ENCODE measurements at regions not wholly inside any gene's neighbourhood (a gene's known extent, or its start where the extent isn't known, plus 50 kb on each side); places are given as distances from the start of the nearest gene placed in this dataset.
"Not testable (repeated sequence)": the region's sequence is repeated elsewhere in the genome, so short reads cannot be mapped to it uniquely, and the experiment has no call there.

GRCh38 chr7:120064565-120064964 lies 208.4 kb upstream of the KCND2 start:
- no peak for DNase-seq (ENCODE audit: low read depth in 2 of 2)

DNA sequence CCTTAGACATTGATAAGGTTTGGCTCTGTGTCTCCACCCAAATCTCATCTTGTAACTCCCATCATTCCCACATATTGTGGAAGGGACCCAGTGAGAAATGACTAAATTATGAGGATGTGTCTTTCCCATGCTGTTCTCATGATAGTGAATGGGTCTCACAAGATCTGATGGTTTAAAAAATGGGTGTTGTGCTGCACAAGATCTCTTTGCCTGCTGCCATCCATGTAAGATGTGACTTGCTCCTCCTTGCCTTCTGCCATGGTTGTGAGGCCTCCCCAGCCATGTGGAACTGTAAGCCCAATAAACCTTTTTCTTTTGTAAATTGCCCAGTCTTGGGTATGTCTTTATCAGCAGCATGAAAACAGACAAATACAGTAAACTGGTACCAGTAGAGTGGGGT lies 206.1 kb upstream of the KCND2 start:
- DNase-seq (ENCODE audit: low read depth in 2 of 2), result not testable (repeated sequence)

DNA sequence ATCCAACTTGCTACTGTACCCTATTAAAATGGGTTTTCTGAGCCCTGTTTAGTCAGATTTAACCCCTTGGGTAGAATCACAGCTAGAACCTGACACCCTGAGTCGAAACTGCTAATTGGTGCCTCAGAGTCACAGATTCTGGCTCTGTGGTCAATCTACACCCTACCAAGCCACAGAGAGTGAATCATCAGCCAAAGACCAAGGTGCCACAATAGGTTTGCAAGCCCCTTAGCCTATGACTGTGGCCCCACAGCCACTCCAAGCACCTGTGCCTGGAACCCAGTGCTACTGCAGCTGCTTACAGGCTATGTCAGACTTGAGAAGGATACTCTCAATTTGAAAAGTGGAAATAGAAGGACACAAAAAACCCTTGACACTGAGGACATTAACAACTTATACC lies 202.8 kb upstream of the KCND2 start:
- no peak for DNase-seq (ENCODE audit: low read depth in 2 of 2)

GRCh38 chr7:120077777-120078176 lies 195.2 kb upstream of the KCND2 start:
- DNase-seq (ENCODE audit: low read depth in 2 of 2), result no peak

DNA sequence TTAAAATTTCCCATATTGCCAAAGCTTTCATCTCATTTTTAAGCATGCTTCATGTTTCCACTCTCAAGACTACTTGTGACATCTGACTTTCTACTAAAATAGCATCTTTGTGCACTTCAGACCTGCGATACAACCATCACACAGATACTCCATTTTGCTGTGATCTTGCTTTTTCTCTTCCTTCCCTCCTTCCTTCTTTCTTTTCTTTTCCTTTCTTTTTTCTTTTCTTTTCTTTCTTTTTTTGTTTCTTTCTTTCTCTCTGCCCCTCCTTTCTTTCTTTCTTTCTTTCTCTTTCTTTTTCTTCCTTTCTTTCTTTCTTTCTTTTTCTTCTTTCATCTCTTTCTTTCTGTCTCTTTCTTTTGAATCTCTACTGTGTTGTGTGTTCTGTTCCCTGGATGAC lies 194.0 kb upstream of the KCND2 start:
- no peak for DNase-seq (ENCODE audit: low read depth in 2 of 2)

GRCh38 chr7:120079704-120080103 lies 193.3 kb upstream of the KCND2 start:
- no peak for DNase-seq (ENCODE audit: low read depth in 2 of 2)

DNA sequence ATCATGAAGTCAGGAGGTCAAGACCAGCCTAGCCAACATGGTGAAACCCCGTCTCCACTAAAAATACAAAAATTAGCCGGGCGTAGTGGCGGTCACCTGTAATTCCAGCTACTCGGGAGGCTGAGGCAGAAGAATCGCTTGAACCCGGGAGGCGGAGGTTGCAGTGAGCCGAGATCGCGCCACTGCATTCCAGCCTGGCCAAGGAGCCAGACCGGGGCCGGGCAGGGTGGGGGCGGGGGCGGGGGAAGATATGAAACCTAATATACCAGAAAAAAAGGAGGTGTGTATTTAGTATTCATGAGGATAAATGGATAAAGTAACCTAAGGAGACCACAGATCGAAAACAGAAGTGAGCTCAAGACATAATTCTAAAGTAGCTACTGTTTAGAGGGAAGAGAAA lies 186.5 kb upstream of the KCND2 start:
- DNase-seq (ENCODE audit: low read depth in 2 of 2), result not testable (repeated sequence)

DNA sequence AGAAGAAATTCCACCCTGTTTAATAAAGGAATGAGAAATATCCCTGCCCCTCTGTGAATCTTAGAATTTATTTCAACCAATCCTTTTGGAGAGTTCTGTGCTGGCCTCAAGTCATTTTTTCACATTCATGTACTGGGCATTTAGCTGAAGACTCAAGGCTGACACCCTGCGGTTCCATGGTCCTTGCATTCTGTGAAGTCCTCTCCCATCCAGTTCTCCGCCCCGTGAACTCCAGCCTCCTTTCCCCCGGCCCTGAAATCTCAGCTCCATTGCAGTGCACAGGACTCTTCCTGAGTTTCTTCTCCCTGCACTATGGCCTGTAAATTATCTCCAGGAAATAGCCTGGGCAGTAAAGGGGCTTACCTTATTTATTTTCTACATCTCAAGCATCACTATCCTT lies 183.0 kb upstream of the KCND2 start:
- no peak for DNase-seq (ENCODE audit: low read depth in 2 of 2)

GRCh38 chr7:120091807-120092206 lies 181.2 kb upstream of the KCND2 start:
- DNase-seq (ENCODE audit: low read depth in 2 of 2), result no peak

GRCh38 chr7:120097020-120097419 lies 176.0 kb upstream of the KCND2 start:
- no peak for DNase-seq (ENCODE audit: low read depth in 2 of 2)

DNA sequence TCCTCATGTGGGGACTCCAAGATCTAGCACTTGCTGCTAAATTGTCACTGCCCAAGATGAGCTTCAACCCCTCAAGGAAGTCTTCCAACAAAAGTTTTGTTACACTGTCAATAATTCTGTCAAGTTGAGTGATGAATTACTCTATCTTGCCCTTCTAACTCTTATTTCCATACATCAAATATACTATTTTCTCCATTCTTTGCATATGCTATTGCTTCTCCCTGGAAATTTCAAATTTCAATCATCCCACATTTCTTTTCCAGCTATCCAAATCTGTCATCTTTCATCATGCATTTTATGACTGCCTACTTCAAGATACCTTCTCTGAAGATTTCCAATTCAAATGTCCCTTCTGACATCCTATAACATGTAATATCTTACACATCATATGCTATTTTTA lies 175.2 kb upstream of the KCND2 start:
- no peak for DNase-seq (ENCODE audit: low read depth in 2 of 2)

DNA sequence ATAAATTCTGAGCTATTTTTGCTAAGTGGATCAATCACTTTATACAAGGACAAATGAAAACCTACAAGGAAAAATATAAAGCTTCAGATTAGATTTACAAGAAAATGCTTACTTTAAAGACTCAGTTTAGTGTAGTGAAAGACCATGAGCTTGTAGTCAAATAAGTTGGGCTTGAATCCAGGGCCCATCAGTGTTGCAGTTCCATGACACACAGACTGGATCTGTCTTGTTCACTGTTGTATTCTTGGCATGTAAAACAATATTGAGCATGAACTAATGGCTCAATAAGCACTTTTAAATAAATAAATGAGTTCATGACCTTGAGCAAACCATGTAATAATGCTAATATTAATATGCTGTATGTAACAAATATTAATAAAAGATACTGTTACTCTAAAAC lies 164.6 kb upstream of the KCND2 start:
- DNase-seq (ENCODE audit: low read depth in 2 of 2), result no peak

GRCh38 chr7:120110169-120110568 lies 162.8 kb upstream of the KCND2 start:
- no peak for DNase-seq (ENCODE audit: low read depth in 2 of 2)

DNA sequence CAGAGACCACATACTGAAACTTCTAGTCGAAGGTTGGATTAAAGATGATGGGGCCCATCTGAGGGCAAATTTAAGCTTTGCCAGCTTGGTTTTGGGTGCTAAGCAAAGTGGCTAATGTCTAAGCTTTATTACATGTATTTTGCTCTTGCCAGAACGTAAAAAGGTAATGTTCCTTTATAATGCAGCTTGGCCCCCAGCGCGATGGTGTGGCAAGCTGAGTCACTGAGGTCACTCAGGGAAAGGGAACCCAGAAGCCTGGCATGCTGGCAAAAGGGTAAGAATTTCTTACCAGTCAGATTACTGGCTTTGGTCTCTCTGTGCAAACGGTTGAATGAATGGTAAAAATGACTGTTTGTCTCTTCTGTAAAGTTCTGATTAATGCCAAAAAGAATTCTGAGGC lies 158.3 kb upstream of the KCND2 start:
- no peak for DNase-seq (ENCODE audit: low read depth in 2 of 2)

DNA sequence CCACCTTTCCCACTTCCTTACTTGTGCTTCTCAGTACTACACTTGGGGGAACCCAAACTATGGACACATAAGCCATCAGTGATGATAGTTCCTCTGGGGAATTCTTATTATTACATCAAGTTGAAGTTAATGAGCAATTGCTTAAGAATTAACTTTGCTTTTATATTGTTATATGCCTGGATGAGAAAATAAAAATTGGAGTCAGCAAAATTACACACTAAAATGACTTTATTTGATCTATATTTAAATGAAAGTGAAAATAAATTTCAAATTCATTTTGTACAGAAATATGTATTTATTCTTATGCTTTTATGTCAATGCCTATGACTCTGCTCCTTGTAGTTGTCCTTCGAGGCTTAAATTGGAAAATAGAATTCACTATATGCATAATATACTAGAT lies 149.4 kb upstream of the KCND2 start:
- DNase-seq (ENCODE audit: low read depth in 2 of 2), result no peak

- no peak for DNase-seq (ENCODE audit: low read depth in 2 of 2)
These were observed 141.7 kb upstream of the KCND2 start for GRCh38 chr7:120131096-120131839.

DNA sequence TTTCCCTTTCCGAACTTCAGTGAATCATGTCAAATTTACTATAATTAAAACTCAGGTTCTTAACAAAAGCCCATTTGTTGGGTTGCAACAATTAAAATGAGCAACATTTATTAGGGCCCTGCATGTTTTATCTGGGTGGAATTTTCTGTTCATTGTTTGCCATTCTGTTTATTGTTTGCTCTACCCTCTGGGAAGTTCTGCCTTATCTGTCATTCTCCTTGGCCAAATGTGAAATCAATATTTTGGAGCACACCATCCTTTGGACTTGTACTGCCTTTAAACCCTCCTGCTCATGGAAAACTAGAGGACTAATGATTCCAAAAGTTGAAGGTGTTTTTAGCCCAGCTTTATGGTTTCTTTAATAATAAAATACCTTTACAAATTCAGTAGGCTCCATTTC lies 134.5 kb upstream of the KCND2 start:
- no peak for DNase-seq (ENCODE audit: low read depth in 2 of 2)

DNA sequence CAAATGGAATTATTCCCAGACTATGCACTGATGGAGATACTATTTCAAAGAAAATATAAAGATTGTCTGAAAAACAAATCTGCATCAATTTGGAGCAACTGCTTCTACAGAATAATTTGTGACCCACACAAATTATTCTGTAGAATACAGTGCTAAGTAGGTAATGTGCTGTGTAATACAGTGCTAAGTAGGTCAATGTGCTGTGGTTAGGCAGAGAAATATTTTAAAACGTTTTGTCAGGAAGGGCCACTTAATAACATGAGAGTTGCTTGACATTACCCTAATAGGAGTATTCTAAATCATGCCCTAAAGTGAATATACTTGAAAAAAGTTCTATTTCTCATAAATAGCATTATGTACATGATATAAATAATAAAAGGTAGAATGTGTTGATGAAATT lies 116.5 kb upstream of the KCND2 start:
- no peak for DNase-seq (ENCODE audit: low read depth in 2 of 2)

GRCh38 chr7:120160166-120160565 lies 112.8 kb upstream of the KCND2 start:
- no peak for DNase-seq (ENCODE audit: low read depth in 2 of 2)

DNA sequence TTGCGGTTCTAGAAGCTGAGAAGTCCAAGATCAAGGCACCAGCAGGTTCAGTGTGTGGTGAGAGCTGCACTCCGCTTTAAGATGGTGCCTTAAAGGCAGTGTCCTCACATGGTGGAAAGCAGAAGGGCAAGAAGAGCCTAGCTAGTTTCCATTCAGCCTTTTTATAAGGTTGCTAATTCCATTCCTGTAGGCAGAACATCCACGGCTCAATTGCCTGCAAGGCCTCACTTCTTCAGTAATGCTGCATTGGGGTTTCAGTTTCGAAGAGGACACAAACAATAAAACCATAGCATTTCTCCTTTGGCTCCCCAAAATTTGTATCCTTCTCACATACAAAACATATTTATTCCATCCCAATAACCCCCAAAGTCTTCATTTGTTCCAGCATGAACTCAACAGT lies 109.5 kb upstream of the KCND2 start:
- no peak for DNase-seq (ENCODE audit: low read depth in 2 of 2)

DNA sequence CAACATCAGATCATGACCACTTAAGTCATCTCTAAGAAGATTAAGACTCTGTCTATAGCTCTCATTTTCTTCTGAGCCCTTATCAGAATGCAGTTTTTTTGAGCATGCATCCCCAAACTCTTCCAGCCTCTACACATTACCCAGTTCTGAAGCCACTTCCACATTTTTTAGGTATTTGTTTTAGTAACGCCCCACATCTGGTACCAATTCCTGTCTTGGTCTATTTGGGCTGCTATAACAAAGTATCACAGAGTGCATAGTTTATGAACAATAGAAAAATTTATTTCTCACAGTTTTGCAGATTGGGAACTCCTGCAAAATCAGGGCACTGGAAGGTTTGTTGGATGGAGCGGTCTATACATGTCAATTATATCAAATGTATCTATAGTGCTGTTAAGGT lies 107.7 kb upstream of the KCND2 start:
- no peak for DNase-seq (ENCODE audit: low read depth in 2 of 2)

GRCh38 chr7:120168066-120168465 lies 104.9 kb upstream of the KCND2 start:
- DNase-seq (ENCODE audit: low read depth in 2 of 2), result no peak

DNA sequence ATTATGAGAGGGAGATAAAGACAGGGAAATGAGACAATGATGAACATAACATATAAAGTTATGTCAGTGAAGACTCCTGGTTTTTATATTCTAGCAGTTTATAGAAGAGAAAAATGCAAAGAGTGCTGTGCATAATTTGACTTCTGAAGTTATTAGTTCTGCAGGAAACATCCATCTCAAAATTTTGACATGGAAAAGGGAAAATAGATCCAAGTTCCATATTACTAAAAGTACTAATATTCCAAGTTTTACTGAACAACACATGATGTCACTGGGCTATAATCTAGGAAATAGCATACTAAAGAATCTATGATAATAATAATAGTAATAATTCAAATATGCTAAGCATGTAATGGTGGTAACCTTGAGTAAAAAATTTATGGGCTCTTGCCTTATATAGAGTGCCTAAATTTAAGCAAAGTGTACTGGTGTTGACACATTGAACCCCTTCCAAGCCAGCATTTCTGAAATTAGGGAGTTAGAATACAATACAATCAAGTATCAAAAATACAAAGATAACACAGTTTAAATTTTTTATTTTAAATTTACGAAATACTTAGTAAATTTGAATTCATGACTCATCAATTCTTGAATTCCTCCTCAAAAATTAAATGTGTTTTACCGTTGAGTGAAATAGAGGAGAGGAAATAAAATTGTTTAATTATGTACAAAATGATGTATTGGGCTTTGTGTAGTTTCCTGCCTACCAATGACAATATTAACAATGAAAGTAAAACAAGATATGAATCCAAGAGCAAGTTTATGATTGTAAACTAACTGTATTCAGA lies 102.8 kb upstream of the KCND2 start:
- DNase-seq (ENCODE audit: low read depth in 2 of 2), result no peak

Measured in stimulated activated CD4-positive, alpha-beta T cell treated with anti-CD3 and anti-CD28 coated beads, Interleukin-12 subunit alpha, Interleukin-12 subunit beta, amount 100 ng/mL, for 24 hours (primary cell).